SK-N-SH (cell line): ENCODE measurements at regions not wholly inside any gene's neighbourhood (a gene's known extent, or its start where the extent isn't known, plus 50 kb on each side); places are given as distances from the start of the nearest gene placed in this dataset.

Experiments
- EP300 ChIP-seq, 2 experiments: IDR thresholded peaks; 2 replicates each; pipeline versions ENCODE4 v1.4.0 to v1.6.1; 2012; ENCODE audit warnings: borderline replicate concordance in 1 of 2, low read depth in 1 of 2, low read length in 1 of 2
- FOSL2 ChIP-seq: IDR thresholded peaks from 2 replicates; pipeline ENCODE4 v1.4.0; 2012; ENCODE audit warnings: low read depth, mild to moderate bottlenecking, moderate library complexity, borderline replicate concordance
- FOXM1 ChIP-seq: IDR thresholded peaks from 2 replicates; pipeline ENCODE4 v1.4.0; 2012; ENCODE audit warnings: low read depth, mild to moderate bottlenecking
- JUND ChIP-seq: IDR thresholded peaks from 2 replicates; pipeline ENCODE4 v1.4.0; 2012
- NRF1 ChIP-seq: IDR thresholded peaks from 2 replicates; pipeline ENCODE4 v1.6.1; 2012; ENCODE audit warnings: low read depth, mild to moderate bottlenecking, low read length
- POLR2AphosphoS5 ChIP-seq: IDR thresholded peaks from 2 replicates; pipeline ENCODE4 v1.6.1; 2012; ENCODE audit warnings: low read depth, low read length
- RFX5 ChIP-seq: IDR thresholded peaks from 2 replicates; pipeline ENCODE4 v1.6.1; 2012; ENCODE audit warnings: mild to moderate bottlenecking, improper control_type of control experiment, low read length
- TAF1 ChIP-seq: IDR thresholded peaks from 2 replicates; pipeline ENCODE4 v1.6.1; 2012; ENCODE audit warnings: low read depth, mild to moderate bottlenecking, low read length, moderate library complexity, borderline replicate concordance
- TEAD4 ChIP-seq: IDR thresholded peaks from 2 replicates; pipeline ENCODE4 v1.4.0; 2012; ENCODE audit warnings: mild to moderate bottlenecking, borderline replicate concordance; ENCODE audit not compliant: insufficient read depth
- TF ChIP-seq, protein P1 (sequence below): fragments of 200-600 bp; sonication (generic); IDR thresholded peaks from 2 replicates; pipeline ENCODE4 v1.6.1; 2017; ENCODE audit warnings: antibody characterized with exemption, mild to moderate bottlenecking, moderate library complexity
- TF ChIP-seq, protein P2 (sequence below): IDR thresholded peaks from 2 replicates; pipeline ENCODE4 v1.4.0; 2012; ENCODE audit warnings: low read depth

DNA sequence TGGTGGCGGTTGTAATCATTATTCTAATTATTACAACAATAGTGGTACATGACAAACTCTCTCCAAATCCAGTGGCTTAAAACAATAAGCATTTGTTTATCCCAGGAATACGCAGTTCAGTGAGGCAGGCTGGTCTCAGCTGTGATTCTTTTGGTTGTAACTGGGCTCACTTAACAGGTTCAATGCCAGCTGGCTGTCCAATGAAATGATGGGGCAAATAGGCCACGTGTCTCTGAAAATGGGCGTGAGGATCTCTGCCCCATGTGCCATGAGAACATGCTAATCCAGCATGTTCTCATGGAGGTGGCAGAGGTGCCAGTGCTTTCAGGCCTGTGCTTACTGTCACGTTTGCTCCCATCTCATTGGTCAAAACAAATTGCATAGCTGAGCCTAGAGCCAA lies 73.1 kb upstream of the CLMN start:
- TF ChIP-seq, protein P1, sequence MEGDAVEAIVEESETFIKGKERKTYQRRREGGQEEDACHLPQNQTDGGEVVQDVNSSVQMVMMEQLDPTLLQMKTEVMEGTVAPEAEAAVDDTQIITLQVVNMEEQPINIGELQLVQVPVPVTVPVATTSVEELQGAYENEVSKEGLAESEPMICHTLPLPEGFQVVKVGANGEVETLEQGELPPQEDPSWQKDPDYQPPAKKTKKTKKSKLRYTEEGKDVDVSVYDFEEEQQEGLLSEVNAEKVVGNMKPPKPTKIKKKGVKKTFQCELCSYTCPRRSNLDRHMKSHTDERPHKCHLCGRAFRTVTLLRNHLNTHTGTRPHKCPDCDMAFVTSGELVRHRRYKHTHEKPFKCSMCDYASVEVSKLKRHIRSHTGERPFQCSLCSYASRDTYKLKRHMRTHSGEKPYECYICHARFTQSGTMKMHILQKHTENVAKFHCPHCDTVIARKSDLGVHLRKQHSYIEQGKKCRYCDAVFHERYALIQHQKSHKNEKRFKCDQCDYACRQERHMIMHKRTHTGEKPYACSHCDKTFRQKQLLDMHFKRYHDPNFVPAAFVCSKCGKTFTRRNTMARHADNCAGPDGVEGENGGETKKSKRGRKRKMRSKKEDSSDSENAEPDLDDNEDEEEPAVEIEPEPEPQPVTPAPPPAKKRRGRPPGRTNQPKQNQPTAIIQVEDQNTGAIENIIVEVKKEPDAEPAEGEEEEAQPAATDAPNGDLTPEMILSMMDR: no peak
- TF ChIP-seq POLR2AphosphoS5: no peak
- TF ChIP-seq EP300 (IDR thresholded peaks at IDR 0.05; ENCODE audit: borderline replicate concordance in 1 of 2, low read depth in 1 of 2, low read length in 1 of 2): no peak
- TF ChIP-seq NRF1: no peak
- no peak for TF ChIP-seq FOXM1
- TF ChIP-seq, protein P2, sequence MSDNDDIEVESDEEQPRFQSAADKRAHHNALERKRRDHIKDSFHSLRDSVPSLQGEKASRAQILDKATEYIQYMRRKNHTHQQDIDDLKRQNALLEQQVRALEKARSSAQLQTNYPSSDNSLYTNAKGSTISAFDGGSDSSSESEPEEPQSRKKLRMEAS: no peak
- TF ChIP-seq TAF1: no peak
- no peak for TF ChIP-seq TEAD4
- no peak for TF ChIP-seq FOSL2
- TF ChIP-seq JUND: no peak
- TF ChIP-seq RFX5: no peak
